B cell (primary cell): ENCODE measurements at regions not wholly inside any gene's neighbourhood (a gene's known extent, or its start where the extent isn't known, plus 50 kb on each side); places are given as distances from the start of the nearest gene placed in this dataset.

Experiments
- ATAC-seq: fragments of 200-7000 bp; cut with Tn5 transposase; one replicate; pipeline ENCODE4 v1.10.0; 2021; ENCODE audit warnings: low read depth, mild to moderate bottlenecking, moderate number of reproducible peaks, moderate library complexity
- CTCF ChIA-PET: fragments of 350-600 bp; sonication (Branson Sonifier 250); formaldehyde crosslinking; loops from one replicate; lab custom pipeline; 2021; ENCODE audit warnings: antibody characterized with exemption, inconsistent platforms; lab: Charles Lee
- POLR2A ChIA-PET: fragments of 350-600 bp; sonication (Branson Sonifier 250); formaldehyde crosslinking; loops from one replicate; lab custom pipeline; 2021; ENCODE audit warnings: antibody characterized with exemption; lab: Charles Lee
- DNase-seq: peaks from one replicate; pipeline ENCODE4 v3.0.0; 2013
- H2AFZ ChIP-seq: 2 replicates; pipeline ENCODE4 v1.6.1; 2012; ENCODE audit warnings: mild to moderate bottlenecking, low read depth, low read length; ENCODE audit not compliant: insufficient read depth, poor library complexity, severe bottlenecking
- H3K27ac ChIP-seq, 2 donors: 1 replicate in 1 of 2; 2 replicates in 1 of 2; pipeline ENCODE4 v1.5.1; 2012 to 2013; ENCODE audit warnings: low read length in 2 of 2, mild to moderate bottlenecking in 2 of 2, moderate library complexity in 1 of 2
- H3K27me3 ChIP-seq, 4 experiments: fragments of 200-600 bp in 1 of 4; sonication (generic) in 1 of 4; replicated peaks in 1 of 4; 1 replicate in 2 of 4; 2 replicates in 2 of 4; pipeline versions ENCODE4 v1.6.1 to v1.7.0; 2013 to 2016; ENCODE audit warnings: low read length in 3 of 4, mild to moderate bottlenecking in 2 of 4, mixed read lengths in 1 of 4, moderate library complexity in 1 of 4; ENCODE audit not compliant: insufficient read depth in 4 of 4, control insufficient read depth in 3 of 4; ENCODE audit errors: control extremely low read depth in 1 of 4
- H3K36me3 ChIP-seq, 2 experiments: replicated peaks in 1 of 2; 1 replicate in 1 of 2; 2 replicates in 1 of 2; pipeline versions ENCODE4 v1.6.1 to v1.7.1; 2013; ENCODE audit warnings: low read length in 1 of 2; ENCODE audit not compliant: insufficient read depth in 2 of 2, control insufficient read depth in 1 of 2; ENCODE audit errors: control extremely low read depth in 1 of 2, extremely low read depth in 1 of 2
- H3K4me1 ChIP-seq, 2 donors: fragments of 200-600 bp in 1 of 2; sonication (generic) in 1 of 2; 1 replicate in 1 of 2; 2 replicates in 1 of 2; pipeline versions ENCODE4 v1.5.1 to v1.6.1; 2013 to 2017; ENCODE audit warnings: low read length in 2 of 2; ENCODE audit not compliant: control insufficient read depth in 2 of 2, insufficient read depth in 2 of 2
- H3K4me2 ChIP-seq: replicated peaks from 2 replicates; pipeline ENCODE3; 2012; ENCODE audit warnings: mild to moderate bottlenecking, low read depth, low read length; ENCODE audit not compliant: poor library complexity, severe bottlenecking
- H3K4me3 ChIP-seq, 5 experiments: fragments of 200-600 bp in 1 of 5; sonication (generic) in 1 of 5; 1 replicate in 3 of 5; 2 replicates in 2 of 5; pipeline versions ENCODE4 v1.5.1 to v1.7.0; 2011 to 2016; ENCODE audit warnings: low read length in 4 of 5, mild to moderate bottlenecking in 4 of 5, low read depth in 2 of 5, control low read depth in 1 of 5, moderate library complexity in 1 of 5; ENCODE audit not compliant: insufficient read depth in 1 of 5; ENCODE audit errors: control extremely low read depth in 1 of 5, extremely low read depth in 1 of 5
- H3K79me2 ChIP-seq: fragments of 200-600 bp; sonication (generic); one replicate; pipeline ENCODE4 v1.6.0; 2016; ENCODE audit warnings: low read length; ENCODE audit not compliant: control insufficient read depth, insufficient read depth
- H3K9ac ChIP-seq: fragments of 200-600 bp; sonication (generic); 2 replicates; pipeline ENCODE4 v1.6.1; 2017; ENCODE audit warnings: mild to moderate bottlenecking, low read length, moderate library complexity
- H3K9me3 ChIP-seq, 3 donors: one replicate each; pipeline versions ENCODE4 v1.6.1 to v1.7.1; 2013; ENCODE audit warnings: low read length in 2 of 3; ENCODE audit not compliant: control insufficient read depth in 2 of 3, insufficient read depth in 1 of 3; ENCODE audit errors: control extremely low read depth in 1 of 3
- H4K20me1 ChIP-seq: 2 replicates; pipeline ENCODE4 v1.6.0; 2012; ENCODE audit warnings: mild to moderate bottlenecking, low read length; ENCODE audit not compliant: insufficient read depth, control insufficient read depth, poor library complexity, severe bottlenecking
- H3K27ac Mint-ChIP-seq: one replicate; pipeline ENCODE4 v1.8.0; 2021; ENCODE audit warnings: mixed read lengths
- H3K27me3 Mint-ChIP-seq: one replicate; pipeline ENCODE4 v1.8.0; 2021; ENCODE audit warnings: mixed read lengths
- H3K4me1 Mint-ChIP-seq: one replicate; pipeline ENCODE4 v1.8.0; 2021; ENCODE audit warnings: mixed read lengths
- H3K4me3 Mint-ChIP-seq: one replicate; pipeline ENCODE4 v1.8.0; 2021; ENCODE audit warnings: mixed read lengths
- H3K9me3 Mint-ChIP-seq: one replicate; pipeline ENCODE4 v1.8.0; 2022; ENCODE audit warnings: mixed read lengths; ENCODE audit not compliant: insufficient read depth
- CTCF ChIP-seq: fragments of 200-600 bp; IDR thresholded peaks from one replicate; pipeline ENCODE4 v1.8.0; 2022; ENCODE audit warnings: antibody characterized with exemption, mild to moderate bottlenecking
- EZH2 ChIP-seq: IDR thresholded peaks from 2 replicates; pipeline ENCODE4 v1.6.1; 2012; ENCODE audit warnings: borderline replicate concordance, low read depth, mild to moderate bottlenecking, moderate library complexity, low read length; ENCODE audit not compliant: insufficient read depth, poor library complexity, severe bottlenecking
- WGBS: methylation state at CpG from one replicate; pipeline ENCODE4 v1.1.5; 2013; ENCODE audit warnings: missing lambda C conversion rate; ENCODE audit not compliant: insufficient coverage; 5-methylcytosine and 5-hydroxymethylcytosine counted together
- intact Hi-C: fragments of 100-400 bp; cut with micrococcal nuclease; formaldehyde crosslinking; loops from one replicate; pipeline ENCODE4 v1.10.0; 2022

- Mint-ChIP-seq H3K4me1 (no peaks in the 10 kb centered on the region), H3K4me3 (no peak overlapping the region), H3K27me3 (no peaks in the 10 kb centered on the region), H3K27ac (no peak overlapping the region), H3K9me3 (no peaks in the 10 kb centered on the region)
- Histone ChIP-seq H3K4me2 (no peak overlapping the region), H3K4me3 (no peak overlapping the region), H3K36me3 (no peaks in the 10 kb centered on the region), H3K27me3 (no peaks in the 10 kb centered on the region), H3K9me3 (peaks cover 0 to 1% (median 0%) of the 10 kb centered on the region in 3 donors), H4K20me1 (no peaks in the 10 kb centered on the region), H3K9ac (no peak overlapping the region), H3K4me1 (no peaks in the 10 kb centered on the region), H3K27ac (no peak overlapping the region), H2AFZ (no peak overlapping the region), H3K79me2 (no peaks in the 10 kb centered on the region)
- DNase-seq (no peak), ATAC-seq (no peak)
- ChIA-PET POLR2A (no interaction called here), CTCF (no interaction called here)
- intact Hi-C loops: no loop called here
- no peak for TF ChIP-seq CTCF
- no peak for TF ChIP-seq EZH2
These were observed 815.7 kb downstream of the NCAM2 start for GRCh38 chr21:21813934-21814333.

GRCh38 chr21:21816778-21817177 is 818.6 kb downstream of the NCAM2 start:
- H3K4me2 ChIP-seq: no peak overlapping the region
- Mint-ChIP-seq H3K9me3 (peaks cover 3% of the 10 kb centered on the region), H3K4me3 (no peak overlapping the region), H3K4me1 (no peaks in the 10 kb centered on the region), H3K27me3 (no peaks in the 10 kb centered on the region), H3K27ac (no peak overlapping the region)
- H4K20me1 ChIP-seq: no peaks in the 10 kb centered on the region
- CTCF ChIA-PET: no interaction called here
- no peak overlapping the region for H3K27ac ChIP-seq
- no peak for ATAC-seq
- no peaks in the 10 kb centered on the region for H3K4me1 ChIP-seq
- intact Hi-C loops: no loop called here
- no peaks in the 10 kb centered on the region for H3K36me3 ChIP-seq
- no peak overlapping the region for H3K4me3 ChIP-seq
- H2AFZ ChIP-seq: no peak overlapping the region
- POLR2A ChIA-PET: no interaction called here
- DNase-seq: no peak
- WGBS: no CpG with 5 or more reads among the region's 4 CpGs
- H3K9ac ChIP-seq: no peak overlapping the region
- TF ChIP-seq CTCF (no peak), EZH2 (no peak)
- H3K79me2 ChIP-seq: no peaks in the 10 kb centered on the region
- H3K27me3 ChIP-seq: no peaks in the 10 kb centered on the region
- peaks cover 0 to 1% (median 0%) of the 10 kb centered on the region in 3 donors for H3K9me3 ChIP-seq
